ENCODE measurements at regions not wholly inside any gene's neighbourhood (a gene's known extent, or its start where the extent isn't known, plus 50 kb on each side); places are given as distances from the start of the nearest gene placed in this dataset.

- TF ChIP-seq CTCF (IDR thresholded peaks at IDR 0.05) = no peak
- no peak for TF ChIP-seq POLR2A (IDR thresholded peaks at IDR 0.05)
Measured at GRCh38 chr1:164337885-164338284, 221.1 kb upstream of the PBX1 start.

Measured in testis (tissue), 2 donors.